Vagina (tissue), 2 donors: ENCODE measurements at regions not wholly inside any gene's neighbourhood (a gene's known extent, or its start where the extent isn't known, plus 50 kb on each side); places are given as distances from the start of the nearest gene placed in this dataset.

Experiments used
- DNase-seq, 2 donors: peaks; one replicate each; pipeline ENCODE4 v3.0.0-alpha.2; 2017; ENCODE audit errors: extremely low spot score in 2 of 2
- H3K27ac ChIP-seq: fragments of 200-600 bp; sonication (generic); one replicate; pipeline ENCODE4 v1.5.1; 2019
- H3K27me3 ChIP-seq: fragments of 200-600 bp; sonication (generic); one replicate; pipeline ENCODE4 v1.5.1; 2019
- H3K36me3 ChIP-seq, 2 donors: fragments of 200-600 bp; sonication (generic); one replicate each; pipeline ENCODE4 v1.5.1; 2017 to 2019
- H3K4me1 ChIP-seq: fragments of 200-600 bp; sonication (generic); one replicate; pipeline ENCODE4 v1.5.1; 2019
- H3K4me3 ChIP-seq, 2 donors: fragments of 200-600 bp; sonication (generic); 1 replicate in 1 of 2; 2 replicates in 1 of 2; pipeline ENCODE4 v1.5.1; 2016 to 2019
- H3K9me3 ChIP-seq: fragments of 200-600 bp; sonication (generic); one replicate; pipeline ENCODE4 v1.5.1; 2019
- POLR2A ChIP-seq, 2 donors: fragments of 450-650 bp; IDR thresholded peaks; one replicate each; pipeline ENCODE4 v1.6.1; 2017; ENCODE audit warnings: antibody characterized with exemption in 2 of 2, mild to moderate bottlenecking in 2 of 2, moderate library complexity in 2 of 2
- POLR2AphosphoS5 ChIP-seq, 2 donors: sonication (generic); formaldehyde crosslinking; IDR thresholded peaks; one replicate each; pipeline ENCODE4 v1.9.0; 2017; ENCODE audit warnings: antibody characterized with exemption in 2 of 2, mild to moderate bottlenecking in 2 of 2, low read depth in 1 of 2; ENCODE audit not compliant: insufficient read depth in 1 of 2
- intact Hi-C: fragments of 100-400 bp; cut with DNase I; formaldehyde crosslinking; loops from one replicate; pipeline ENCODE4 v1.15.1; 2023
- TF ChIP-seq, protein P1 (sequence below), 3 experiments: fragments of 450-650 bp in 2 of 3; fragments of 200-600 bp in 1 of 3; sonication (generic) in 1 of 3; IDR thresholded peaks; one replicate each; pipeline ENCODE4 v1.5.1; 2017 to 2019; ENCODE audit warnings: antibody characterized with exemption in 3 of 3, mild to moderate bottlenecking in 2 of 3, moderate library complexity in 2 of 3

DNA sequence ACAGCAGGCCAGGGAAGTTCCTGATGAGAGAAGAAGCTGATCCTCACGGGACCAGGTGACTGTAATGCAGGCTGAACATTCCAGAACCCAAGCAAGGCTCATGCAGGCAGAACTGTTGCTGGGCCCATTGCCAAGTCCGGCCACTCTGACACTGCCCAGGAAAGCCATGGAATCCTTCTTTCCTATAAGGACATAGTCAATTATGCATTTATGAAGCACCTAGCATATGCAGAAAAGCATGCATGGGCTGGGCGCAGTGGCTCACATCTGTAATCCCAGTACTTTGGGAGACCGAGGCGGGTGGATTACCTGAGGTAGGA lies 83.7 kb upstream of the SLC1A3 start:
- Histone ChIP-seq H3K9me3 (no peaks in the 10 kb centered on the region), H3K4me3 (no peak overlapping the region), H3K27ac (no peak overlapping the region), H3K36me3 (no peaks in the 10 kb centered on the region), H3K4me1 (no peaks in the 10 kb centered on the region), H3K27me3 (no peaks in the 10 kb centered on the region)
- no peak for DNase-seq
- TF ChIP-seq POLR2AphosphoS5 (IDR thresholded peaks at IDR 0.05; ENCODE audit: insufficient read depth in 1 of 2, low read depth in 1 of 2) (no peak), POLR2A (IDR thresholded peaks at IDR 0.05) (no peak)
- TF ChIP-seq, protein P1, sequence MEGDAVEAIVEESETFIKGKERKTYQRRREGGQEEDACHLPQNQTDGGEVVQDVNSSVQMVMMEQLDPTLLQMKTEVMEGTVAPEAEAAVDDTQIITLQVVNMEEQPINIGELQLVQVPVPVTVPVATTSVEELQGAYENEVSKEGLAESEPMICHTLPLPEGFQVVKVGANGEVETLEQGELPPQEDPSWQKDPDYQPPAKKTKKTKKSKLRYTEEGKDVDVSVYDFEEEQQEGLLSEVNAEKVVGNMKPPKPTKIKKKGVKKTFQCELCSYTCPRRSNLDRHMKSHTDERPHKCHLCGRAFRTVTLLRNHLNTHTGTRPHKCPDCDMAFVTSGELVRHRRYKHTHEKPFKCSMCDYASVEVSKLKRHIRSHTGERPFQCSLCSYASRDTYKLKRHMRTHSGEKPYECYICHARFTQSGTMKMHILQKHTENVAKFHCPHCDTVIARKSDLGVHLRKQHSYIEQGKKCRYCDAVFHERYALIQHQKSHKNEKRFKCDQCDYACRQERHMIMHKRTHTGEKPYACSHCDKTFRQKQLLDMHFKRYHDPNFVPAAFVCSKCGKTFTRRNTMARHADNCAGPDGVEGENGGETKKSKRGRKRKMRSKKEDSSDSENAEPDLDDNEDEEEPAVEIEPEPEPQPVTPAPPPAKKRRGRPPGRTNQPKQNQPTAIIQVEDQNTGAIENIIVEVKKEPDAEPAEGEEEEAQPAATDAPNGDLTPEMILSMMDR (IDR thresholded peaks at IDR 0.05) = no peak
- intact Hi-C loops = no loop called here

DNA sequence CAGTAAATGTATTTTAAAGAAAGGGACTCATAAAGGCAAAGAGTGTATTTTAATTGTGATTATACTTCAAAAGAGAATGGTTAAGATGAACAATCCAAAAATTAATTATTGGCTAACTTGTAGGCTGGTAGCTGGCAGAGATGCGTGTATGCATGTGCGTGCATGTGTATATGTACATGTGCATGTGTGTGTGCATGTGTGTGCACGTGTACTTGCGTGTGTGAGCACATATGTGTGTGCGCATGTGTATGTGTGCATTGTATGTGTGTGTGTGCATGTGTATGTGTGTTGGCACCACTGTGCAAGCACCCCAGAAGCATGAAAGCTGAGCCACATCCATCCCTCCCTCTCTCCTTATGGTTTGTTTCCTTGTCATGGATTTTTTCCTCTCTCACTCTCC lies 83.0 kb upstream of the SLC1A3 start:
- H3K36me3 ChIP-seq = no peaks in the 10 kb centered on the region
- no peak overlapping the region for H3K27ac ChIP-seq
- TF ChIP-seq POLR2AphosphoS5 (IDR thresholded peaks at IDR 0.05; ENCODE audit: insufficient read depth in 1 of 2, low read depth in 1 of 2) (no peak), POLR2A (IDR thresholded peaks at IDR 0.05) (no peak)
- TF ChIP-seq, protein P1 (IDR thresholded peaks at IDR 0.05) = no peak
- intact Hi-C loops = no loop called here
- no peak for DNase-seq
- H3K9me3 ChIP-seq = no peaks in the 10 kb centered on the region
- H3K4me1 ChIP-seq = no peaks in the 10 kb centered on the region
- no peak overlapping the region for H3K4me3 ChIP-seq
- no peaks in the 10 kb centered on the region for H3K27me3 ChIP-seq

DNA sequence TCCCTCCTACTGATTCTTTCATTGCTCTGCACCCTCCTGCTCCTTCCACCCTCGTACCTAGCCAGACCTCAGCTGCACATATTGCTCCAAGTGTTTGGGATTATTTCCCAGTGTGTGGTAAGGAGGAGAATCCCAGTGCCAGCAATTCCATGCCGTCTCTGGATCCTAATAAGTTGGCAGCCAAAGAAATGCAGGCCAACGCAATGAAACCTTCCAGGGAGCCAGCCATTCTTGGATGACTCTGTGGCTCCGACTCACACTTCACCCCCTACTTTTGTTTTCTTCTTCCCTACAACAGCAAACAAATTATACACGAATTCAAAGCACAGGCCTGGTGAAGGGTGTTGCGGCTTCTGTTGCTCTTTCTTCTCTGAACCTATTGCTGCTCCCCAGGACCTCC lies 82.5 kb upstream of the SLC1A3 start:
- Histone ChIP-seq H3K4me1 (no peaks in the 10 kb centered on the region), H3K9me3 (no peaks in the 10 kb centered on the region)
- intact Hi-C loops = no loop called here

DNA sequence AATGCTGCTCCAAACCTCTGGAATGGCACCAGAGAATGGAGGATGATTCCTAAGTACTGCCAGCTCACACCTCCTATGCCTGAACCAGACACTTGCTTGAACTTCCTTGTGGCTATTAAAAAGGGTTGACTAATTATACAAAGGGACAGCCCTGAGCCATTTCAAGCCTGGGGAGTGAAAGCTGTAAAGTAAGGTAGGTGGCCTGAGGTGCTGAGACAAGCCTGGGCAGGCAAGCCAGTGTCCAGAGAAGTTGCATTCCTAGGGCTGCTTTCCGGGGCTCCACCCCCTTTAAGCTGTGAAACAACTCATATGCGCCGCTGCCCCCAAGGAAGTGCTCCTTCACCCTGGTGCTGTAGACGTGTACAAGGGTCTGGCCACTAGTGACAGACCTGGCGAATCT lies 79.9 kb upstream of the SLC1A3 start:
- intact Hi-C loops = no loop called here
- TF ChIP-seq POLR2AphosphoS5 (IDR thresholded peaks at IDR 0.05; ENCODE audit: insufficient read depth in 1 of 2, low read depth in 1 of 2) = no peak
- no peak for DNase-seq
- no peaks in the 10 kb centered on the region for H3K9me3 ChIP-seq
- H3K4me1 ChIP-seq = no peaks in the 10 kb centered on the region
- H3K27me3 ChIP-seq = no peaks in the 10 kb centered on the region
- no peak overlapping the region for H3K27ac ChIP-seq
- H3K36me3 ChIP-seq = no peaks in the 10 kb centered on the region
- H3K4me3 ChIP-seq = no peak overlapping the region

More for the DNA sequence above, 82.5 kb upstream of the SLC1A3 start:
- H3K27me3 ChIP-seq = no peaks in the 10 kb centered on the region
- H3K36me3 ChIP-seq = no peaks in the 10 kb centered on the region
- no peak overlapping the region for H3K27ac ChIP-seq
- TF ChIP-seq, protein P1 (IDR thresholded peaks at IDR 0.05) = no peak
- no peak for TF ChIP-seq POLR2AphosphoS5 (IDR thresholded peaks at IDR 0.05; ENCODE audit: insufficient read depth in 1 of 2, low read depth in 1 of 2)
- no peak for TF ChIP-seq POLR2A (IDR thresholded peaks at IDR 0.05)
- no peak for DNase-seq
- no peak overlapping the region for H3K4me3 ChIP-seq

DNA sequence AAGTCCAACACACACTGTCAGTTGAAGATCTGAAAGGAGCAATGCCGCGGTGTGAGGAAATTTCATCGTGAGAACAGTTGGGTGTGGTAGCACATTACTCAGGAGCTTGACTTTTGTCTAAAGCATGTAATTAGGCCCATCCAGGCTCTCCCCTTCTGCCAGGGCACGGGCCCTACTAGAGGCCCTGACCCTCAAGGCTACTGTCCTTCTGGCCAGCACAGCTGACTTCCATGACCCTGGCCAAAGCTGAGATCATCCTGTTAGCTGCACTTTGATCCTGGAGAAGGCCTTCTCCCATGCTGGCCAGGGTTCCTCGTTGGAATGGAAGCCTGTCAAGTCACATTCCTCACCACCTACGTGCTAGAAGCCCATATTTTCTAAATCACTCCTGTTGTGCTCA lies 77.8 kb upstream of the SLC1A3 start:
- H3K27ac ChIP-seq = no peak overlapping the region
- H3K9me3 ChIP-seq = no peaks in the 10 kb centered on the region
- H3K36me3 ChIP-seq = no peaks in the 10 kb centered on the region
- no peaks in the 10 kb centered on the region for H3K27me3 ChIP-seq
- no peak for DNase-seq
- intact Hi-C loops = no loop called here
- no peaks in the 10 kb centered on the region for H3K4me1 ChIP-seq
- TF ChIP-seq POLR2A (IDR thresholded peaks at IDR 0.05) (no peak), POLR2AphosphoS5 (IDR thresholded peaks at IDR 0.05; ENCODE audit: insufficient read depth in 1 of 2, low read depth in 1 of 2) (no peak)
- TF ChIP-seq, protein P1 (IDR thresholded peaks at IDR 0.05) = no peak
- no peak overlapping the region for H3K4me3 ChIP-seq

DNA sequence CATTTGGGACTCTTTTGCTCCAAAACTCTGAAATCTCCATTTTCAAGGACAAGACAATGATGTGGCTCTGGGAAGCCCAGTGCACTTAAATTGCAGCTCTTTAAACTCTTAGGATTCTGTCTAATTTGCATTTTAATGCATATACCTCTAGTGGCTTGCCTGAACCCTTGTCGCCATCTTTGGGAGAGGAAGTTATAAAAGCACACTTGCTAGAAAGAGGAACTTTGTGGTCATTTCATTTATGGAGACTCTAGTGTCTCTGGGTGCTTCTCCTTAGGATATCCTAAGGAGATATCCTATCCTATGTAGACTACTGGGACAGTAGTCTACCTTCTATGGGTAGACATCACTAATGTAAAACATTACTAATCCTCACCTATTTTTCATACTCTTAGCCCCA lies 77.3 kb upstream of the SLC1A3 start:
- intact Hi-C loops = no loop called here
- H3K9me3 ChIP-seq = no peaks in the 10 kb centered on the region
- TF ChIP-seq, protein P1 (IDR thresholded peaks at IDR 0.05) = no peak
- TF ChIP-seq POLR2A (IDR thresholded peaks at IDR 0.05) = no peak
- no peak for TF ChIP-seq POLR2AphosphoS5 (IDR thresholded peaks at IDR 0.05; ENCODE audit: insufficient read depth in 1 of 2, low read depth in 1 of 2)
- no peak for DNase-seq
- no peak overlapping the region for H3K27ac ChIP-seq
- H3K27me3 ChIP-seq = no peaks in the 10 kb centered on the region
- H3K4me3 ChIP-seq = no peak overlapping the region
- no peaks in the 10 kb centered on the region for H3K4me1 ChIP-seq
- H3K36me3 ChIP-seq = no peaks in the 10 kb centered on the region
